C4-2B (cell line): ENCODE measurements at regions not wholly inside any gene's neighbourhood (a gene's known extent, or its start where the extent isn't known, plus 50 kb on each side); places are given as distances from the start of the nearest gene placed in this dataset.
"Not testable (repeated sequence)": the region's sequence is repeated elsewhere in the genome, so short reads cannot be mapped to it uniquely, and the experiment has no call there.

ENCODE experiments used
- H3K27ac ChIP-seq: fragments of 450-650 bp; 2 replicates; pipeline ENCODE4 v1.5.1; 2017
- ZFX ChIP-seq: fragments of 450-650 bp; IDR thresholded peaks from 2 replicates; pipeline ENCODE4 v1.6.1; 2017
- TF ChIP-seq, protein P1 (sequence below): fragments of 450-650 bp; conservative IDR thresholded peaks from 2 replicates; pipeline ENCODE4 v1.5.1; 2017; ENCODE audit warnings: mild to moderate bottlenecking

DNA sequence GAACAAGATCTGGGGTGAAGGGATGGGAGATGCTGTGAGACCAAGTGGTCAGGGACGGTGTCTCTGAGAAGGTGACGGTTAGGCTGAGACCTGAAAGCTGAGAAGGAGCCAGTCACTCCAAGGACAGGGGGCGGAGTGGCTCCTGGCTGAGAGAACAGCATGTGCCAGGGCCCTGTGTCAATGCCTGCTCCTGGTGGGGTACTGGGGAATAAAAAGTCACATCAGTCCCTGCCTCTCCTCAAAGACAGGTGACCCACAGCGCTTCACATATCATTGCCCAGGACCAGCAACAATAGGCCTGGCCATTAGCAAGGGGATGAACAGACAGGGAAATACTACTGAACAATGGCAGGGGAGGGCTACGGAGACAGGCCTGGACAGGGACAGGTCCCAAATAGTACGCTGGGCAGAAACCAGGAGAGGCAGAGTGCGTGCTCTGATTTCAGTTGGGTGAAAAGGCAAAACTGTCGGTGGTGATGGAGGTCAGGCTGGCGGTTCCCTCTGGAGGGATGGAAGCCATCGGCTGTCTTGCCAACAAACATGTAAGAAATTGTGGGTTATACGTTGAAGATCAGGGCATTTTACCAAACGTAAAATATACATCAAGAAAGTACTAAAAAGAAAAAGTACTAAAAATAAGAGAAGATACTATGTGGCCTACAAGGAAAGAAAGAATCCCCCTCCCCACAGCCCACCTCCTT is 64.3 kb downstream of the C9orf50 start:
- no peak for TF ChIP-seq ZFX
- TF ChIP-seq, protein P1, sequence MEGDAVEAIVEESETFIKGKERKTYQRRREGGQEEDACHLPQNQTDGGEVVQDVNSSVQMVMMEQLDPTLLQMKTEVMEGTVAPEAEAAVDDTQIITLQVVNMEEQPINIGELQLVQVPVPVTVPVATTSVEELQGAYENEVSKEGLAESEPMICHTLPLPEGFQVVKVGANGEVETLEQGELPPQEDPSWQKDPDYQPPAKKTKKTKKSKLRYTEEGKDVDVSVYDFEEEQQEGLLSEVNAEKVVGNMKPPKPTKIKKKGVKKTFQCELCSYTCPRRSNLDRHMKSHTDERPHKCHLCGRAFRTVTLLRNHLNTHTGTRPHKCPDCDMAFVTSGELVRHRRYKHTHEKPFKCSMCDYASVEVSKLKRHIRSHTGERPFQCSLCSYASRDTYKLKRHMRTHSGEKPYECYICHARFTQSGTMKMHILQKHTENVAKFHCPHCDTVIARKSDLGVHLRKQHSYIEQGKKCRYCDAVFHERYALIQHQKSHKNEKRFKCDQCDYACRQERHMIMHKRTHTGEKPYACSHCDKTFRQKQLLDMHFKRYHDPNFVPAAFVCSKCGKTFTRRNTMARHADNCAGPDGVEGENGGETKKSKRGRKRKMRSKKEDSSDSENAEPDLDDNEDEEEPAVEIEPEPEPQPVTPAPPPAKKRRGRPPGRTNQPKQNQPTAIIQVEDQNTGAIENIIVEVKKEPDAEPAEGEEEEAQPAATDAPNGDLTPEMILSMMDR, result no peak
- H3K27ac ChIP-seq, result no peak overlapping the region

DNA sequence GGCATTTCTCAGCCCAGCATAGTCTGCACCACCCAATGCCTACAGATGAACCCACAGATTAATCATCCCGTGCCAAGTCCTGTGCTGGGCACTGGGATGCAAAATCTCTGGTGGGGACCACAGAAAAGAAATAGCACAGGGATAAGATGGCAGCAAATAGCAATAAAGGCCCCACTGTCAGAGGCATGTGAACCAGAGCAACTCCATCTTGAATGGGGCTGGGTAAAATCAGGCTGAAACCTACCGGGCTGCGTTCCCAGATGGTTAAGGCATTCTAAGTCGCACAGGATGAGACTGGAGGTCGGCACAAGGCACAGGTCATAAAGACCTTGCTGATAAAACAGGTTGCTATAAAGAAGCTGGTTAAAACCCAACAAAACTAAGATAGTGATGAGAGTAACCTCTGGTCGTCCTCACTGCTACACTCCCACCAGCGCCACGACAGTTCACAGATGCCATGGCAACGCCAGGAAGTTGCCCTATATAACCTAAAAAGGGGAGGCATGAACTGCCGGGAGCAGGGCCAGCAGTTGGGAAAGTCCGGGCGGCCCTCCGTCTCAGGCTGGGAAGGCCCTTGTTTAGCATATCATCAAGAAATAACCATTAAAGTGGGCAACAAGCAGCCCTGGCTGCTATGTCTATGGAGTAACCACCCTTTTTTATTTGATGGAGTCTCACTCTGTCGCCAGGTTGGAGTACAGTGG is 65.2 kb downstream of the C9orf50 start:
- no peak for TF ChIP-seq ZFX
- TF ChIP-seq, protein P1, result no peak
- no peak overlapping the region for H3K27ac ChIP-seq

DNA sequence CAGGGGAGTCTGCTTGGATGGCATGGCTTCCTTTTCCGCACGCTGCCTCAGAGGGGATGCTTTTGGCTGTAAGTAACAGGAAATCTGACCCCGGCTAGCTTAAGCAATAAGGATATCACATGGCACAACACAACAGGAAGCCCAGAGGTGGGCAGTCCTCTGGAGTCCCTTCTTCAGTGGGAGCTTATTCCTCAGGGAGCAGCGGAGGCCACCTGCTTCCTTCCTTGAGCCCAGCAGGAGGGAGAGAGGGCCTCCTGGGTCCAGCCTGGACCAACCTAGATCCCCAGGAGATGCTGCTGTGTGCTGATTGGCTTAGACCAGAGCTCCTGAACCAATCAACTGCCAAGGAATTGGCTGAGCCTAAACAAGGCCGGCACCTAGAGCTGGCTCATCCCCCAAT is 66.3 kb downstream of the C9orf50 start:
- TF ChIP-seq, protein P1, result no peak
- TF ChIP-seq ZFX, result no peak
- H3K27ac ChIP-seq, result no peak overlapping the region

DNA sequence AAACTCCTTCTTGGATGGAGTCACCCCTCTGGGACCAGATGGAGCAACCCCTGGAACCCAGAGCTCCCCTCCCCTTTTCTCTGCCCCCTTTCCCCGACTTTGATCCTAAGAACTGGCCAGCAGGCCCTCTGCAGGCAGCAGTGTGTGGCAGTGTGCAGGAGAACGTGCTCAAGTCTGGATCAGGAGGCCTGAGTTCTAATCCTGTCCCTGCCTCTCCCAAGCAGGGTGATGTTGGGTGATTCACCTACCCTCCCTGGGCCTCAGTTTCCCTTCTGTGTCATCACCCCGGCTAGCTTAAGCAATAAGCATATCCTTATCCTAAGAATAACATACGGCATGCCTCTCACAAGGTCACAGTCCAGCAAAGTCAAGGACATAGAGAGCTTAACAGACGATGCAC is 67.6 kb downstream of the C9orf50 start:
- no peak overlapping the region for H3K27ac ChIP-seq
- TF ChIP-seq ZFX, result no peak
- TF ChIP-seq, protein P1, result no peak

DNA sequence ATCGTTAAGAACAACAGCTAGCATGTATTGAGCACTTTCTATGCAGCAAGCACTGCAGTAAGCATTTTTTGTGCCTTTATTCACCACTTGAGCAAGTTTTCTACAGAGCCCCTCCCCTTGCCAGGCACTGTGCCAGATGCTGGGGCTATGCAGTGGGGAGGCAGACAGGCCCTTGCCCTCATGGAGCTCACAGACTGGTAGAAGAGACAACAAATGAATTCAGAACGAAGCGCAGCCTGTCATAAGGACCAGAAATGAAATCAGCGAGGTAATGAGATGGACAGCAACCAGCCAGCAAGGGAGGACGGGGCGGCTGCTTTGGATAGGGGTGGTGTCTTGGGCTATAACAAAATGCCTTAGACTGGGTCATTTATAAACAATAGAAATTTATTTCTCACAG is 68.8 kb downstream of the C9orf50 start:
- H3K27ac ChIP-seq, result no peak overlapping the region
- TF ChIP-seq, protein P1, result no peak
- no peak for TF ChIP-seq ZFX

DNA sequence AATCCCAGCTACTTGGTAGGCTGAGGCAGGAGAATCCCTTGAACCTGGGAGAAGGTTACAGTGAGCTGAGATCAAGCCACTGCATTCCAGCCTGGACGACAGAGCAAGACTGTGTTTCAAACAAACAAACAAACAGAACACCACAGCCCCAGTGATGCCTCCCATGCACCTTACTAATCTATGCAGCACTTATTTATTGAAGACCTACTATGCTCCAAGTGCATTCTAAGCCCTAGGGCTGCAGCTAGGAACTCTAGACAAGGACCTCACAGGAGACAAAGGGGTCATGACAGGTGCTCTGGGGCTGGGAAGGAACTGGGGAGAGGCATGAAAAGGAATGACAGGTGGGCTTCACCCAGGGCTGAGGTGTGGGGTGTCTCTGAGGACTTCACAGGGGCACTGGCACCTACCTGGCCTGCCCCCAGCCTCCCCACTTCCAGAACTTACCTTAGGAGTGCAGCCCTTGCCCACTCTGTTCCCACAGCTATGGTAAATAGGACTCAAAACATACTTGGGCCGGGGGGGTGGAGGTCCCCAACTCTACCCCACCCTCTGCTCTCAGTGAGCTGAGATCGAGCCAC is 69.4 kb downstream of the C9orf50 start:
- TF ChIP-seq, protein P1, result no peak
- TF ChIP-seq ZFX, result no peak
- H3K27ac ChIP-seq, result no peak overlapping the region

DNA sequence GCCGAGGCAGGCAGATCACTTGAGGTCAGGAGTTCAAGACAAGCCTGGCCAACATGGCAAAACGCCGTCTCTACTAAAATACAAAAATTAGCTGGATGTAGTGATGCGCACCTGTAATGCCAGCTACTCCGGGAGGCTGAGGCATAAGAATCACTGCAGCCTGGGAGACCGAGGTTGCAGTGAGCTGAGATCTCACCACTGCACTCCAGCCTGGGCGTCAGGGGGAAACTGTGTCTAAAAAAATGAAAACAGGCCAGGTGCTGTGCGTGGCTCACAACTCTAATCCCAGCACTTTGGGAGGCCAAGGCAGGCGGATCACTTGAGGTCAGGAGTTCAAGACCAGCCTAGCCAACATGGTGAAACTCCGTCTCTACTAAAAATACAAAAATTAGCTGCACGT is 69.9 kb downstream of the C9orf50 start:
- not testable (repeated sequence) for H3K27ac ChIP-seq
